HG03571 (cell line): ENCODE measurements at regions not wholly inside any gene's neighbourhood (a gene's known extent, or its start where the extent isn't known, plus 50 kb on each side); places are given as distances from the start of the nearest gene placed in this dataset.
"Not testable (repeated sequence)": the region's sequence is repeated elsewhere in the genome, so short reads cannot be mapped to it uniquely, and the experiment has no call there.

Experiments
- ATAC-seq: cut with Tn5 transposase; IDR thresholded peaks from one replicate; pipeline ENCODE4 v1.9.1; 2021; ENCODE audit not compliant: unreplicated experiment

DNA sequence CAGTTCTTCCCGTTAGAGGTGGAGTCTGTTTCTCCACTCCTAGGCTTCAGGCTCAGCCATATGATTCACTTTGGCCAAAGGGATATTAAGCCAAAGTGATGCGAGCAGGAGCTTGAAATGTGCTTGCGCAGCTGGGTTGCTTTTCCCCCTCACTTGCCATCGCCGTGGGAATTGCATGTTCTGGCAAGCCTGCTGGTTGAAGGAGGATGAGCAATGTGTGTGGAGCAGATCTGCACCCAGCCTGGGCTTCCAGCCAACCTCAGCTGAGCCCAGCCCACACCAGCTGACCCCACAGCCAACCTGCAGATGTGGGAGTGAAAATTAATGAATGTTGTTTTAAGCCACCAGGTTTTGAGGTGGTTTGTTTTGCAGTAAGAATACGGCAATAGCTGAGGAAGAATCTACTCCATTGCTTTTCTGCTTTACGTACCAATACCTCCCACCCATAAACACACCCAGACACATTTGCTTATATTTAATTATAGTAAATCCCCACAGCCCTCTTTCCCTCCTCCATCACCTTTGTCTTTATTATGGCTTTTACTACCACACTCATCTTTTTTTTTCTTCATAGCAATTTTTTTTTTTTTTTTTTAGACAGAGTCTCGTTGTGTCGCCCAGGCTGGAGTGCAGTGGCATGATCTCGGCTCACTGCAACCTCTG lies 132.8 kb upstream of the FUNDC1 start:
- no peak for ATAC-seq

GRCh38 chrX:44674906-44675305 lies 132.2 kb upstream of the FUNDC1 start:
- ATAC-seq: no peak

- ATAC-seq: no peak
These were observed 127.0 kb upstream of the FUNDC1 start for GRCh38 chrX:44669626-44670025.

GRCh38 chrX:44667771-44668170 lies 125.1 kb upstream of the FUNDC1 start:
- no peak for ATAC-seq

DNA sequence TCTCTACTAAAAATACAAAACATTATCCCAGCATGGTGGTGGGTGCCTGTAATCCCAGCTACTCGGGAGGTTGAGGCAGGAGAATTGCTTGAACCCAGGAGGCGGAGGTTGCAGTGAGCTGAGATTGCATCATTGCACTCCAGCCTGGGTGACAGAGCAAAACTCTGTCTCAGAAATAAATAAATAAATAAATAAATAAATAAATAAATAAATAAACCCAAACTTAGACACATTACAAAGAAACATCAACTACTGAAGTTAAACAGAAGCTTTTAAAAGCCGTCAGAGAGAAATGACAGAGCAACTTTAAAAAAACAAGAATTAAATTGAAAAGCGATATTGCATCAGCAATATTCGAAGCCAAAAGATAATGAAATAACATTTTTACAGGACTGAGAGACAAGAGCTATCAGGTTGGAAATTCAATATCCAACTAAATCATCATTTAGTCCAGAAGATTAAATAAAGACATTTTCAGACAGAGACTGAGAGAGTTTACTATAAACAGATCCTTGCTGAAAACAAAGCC lies 115.1 kb upstream of the FUNDC1 start:
- not testable (repeated sequence) for ATAC-seq

- no peak for ATAC-seq
These were observed 108.7 kb upstream of the FUNDC1 start for GRCh38 chrX:44651358-44651757.

DNA sequence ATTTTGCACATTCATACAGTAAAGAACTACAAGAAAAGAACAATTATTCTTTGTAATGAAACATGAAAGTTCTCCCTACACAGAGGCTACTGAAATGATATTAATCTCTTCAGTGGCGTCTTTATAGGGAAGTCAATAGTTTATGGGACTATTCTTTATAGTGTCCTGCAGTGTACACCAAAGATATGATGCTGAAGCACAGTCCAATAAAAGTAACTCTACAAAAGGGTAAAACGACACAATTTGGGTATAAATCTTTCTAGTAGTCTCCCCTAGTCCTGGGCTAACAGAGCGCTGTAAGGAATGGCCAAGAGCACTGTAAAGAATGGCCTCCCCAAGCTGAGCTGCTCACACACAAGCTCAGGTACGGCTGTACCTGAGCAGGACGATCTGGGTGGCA lies 101.1 kb upstream of the FUNDC1 start:
- no peak for ATAC-seq

GRCh38 chrX:44637282-44637681 lies 94.6 kb upstream of the FUNDC1 start:
- ATAC-seq: no peak

DNA sequence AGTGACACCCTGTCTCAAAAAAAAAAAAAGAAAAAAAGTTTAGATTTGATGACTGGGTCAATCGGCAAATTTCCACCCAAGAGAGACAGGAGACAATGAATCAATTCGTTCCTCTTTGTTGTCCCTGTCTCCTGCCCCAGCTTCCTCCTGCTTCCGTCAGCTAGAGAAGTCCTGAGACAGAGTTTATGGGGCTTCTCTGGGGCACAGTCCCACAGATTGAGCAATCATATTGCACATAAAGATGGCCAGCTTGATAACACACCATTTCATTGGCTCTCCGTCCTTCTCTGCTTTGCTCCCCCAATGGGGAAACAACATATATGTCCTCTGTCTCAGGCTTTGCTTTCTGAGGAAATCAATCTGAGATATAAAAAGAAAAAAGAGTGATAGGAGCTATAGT lies 78.4 kb upstream of the FUNDC1 start:
- ATAC-seq: no peak

- no peak for ATAC-seq
These were observed 76.4 kb upstream of the FUNDC1 start for GRCh38 chrX:44619039-44619438.

DNA sequence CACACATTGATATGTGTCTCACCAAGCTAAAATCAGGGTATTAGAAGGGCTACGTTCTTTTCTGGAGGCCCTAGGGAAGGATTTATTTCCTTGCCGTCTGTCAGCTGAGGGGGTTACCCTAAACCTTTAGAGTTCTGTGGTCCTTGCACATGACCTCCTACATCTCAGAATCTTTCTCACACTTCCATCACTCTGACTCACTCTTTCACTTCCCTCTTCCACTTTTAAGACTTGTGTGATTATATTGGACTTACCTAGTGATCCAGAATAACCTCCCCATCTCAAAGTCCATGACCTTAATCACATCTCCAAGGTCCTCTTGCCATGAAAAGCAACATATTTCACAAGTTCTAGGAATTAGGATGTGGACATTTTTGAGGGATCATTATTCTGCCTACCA lies 53.6 kb upstream of the FUNDC1 start:
- ATAC-seq: peak; percentile 92
